B cell (primary cell): ENCODE measurements at regions not wholly inside any gene's neighbourhood (a gene's known extent, or its start where the extent isn't known, plus 50 kb on each side); places are given as distances from the start of the nearest gene placed in this dataset.
"Not testable (repeated sequence)": the region's sequence is repeated elsewhere in the genome, so short reads cannot be mapped to it uniquely, and the experiment has no call there.

Experiments
- ATAC-seq: fragments of 200-7000 bp; cut with Tn5 transposase; one replicate; pipeline ENCODE4 v1.10.0; 2021; ENCODE audit warnings: low read depth, mild to moderate bottlenecking, moderate number of reproducible peaks, moderate library complexity
- CTCF ChIA-PET: fragments of 350-600 bp; sonication (Branson Sonifier 250); formaldehyde crosslinking; loops from one replicate; lab custom pipeline; 2021; ENCODE audit warnings: antibody characterized with exemption, inconsistent platforms; lab: Charles Lee
- POLR2A ChIA-PET: fragments of 350-600 bp; sonication (Branson Sonifier 250); formaldehyde crosslinking; loops from one replicate; lab custom pipeline; 2021; ENCODE audit warnings: antibody characterized with exemption; lab: Charles Lee
- DNase-seq: peaks from one replicate; pipeline ENCODE4 v3.0.0; 2013
- H2AFZ ChIP-seq: 2 replicates; pipeline ENCODE4 v1.6.1; 2012; ENCODE audit warnings: mild to moderate bottlenecking, low read depth, low read length; ENCODE audit not compliant: insufficient read depth, poor library complexity, severe bottlenecking
- H3K27ac ChIP-seq, 2 donors: 1 replicate in 1 of 2; 2 replicates in 1 of 2; pipeline ENCODE4 v1.5.1; 2012 to 2013; ENCODE audit warnings: low read length in 2 of 2, mild to moderate bottlenecking in 2 of 2, moderate library complexity in 1 of 2
- H3K27me3 ChIP-seq, 4 experiments: fragments of 200-600 bp in 1 of 4; sonication (generic) in 1 of 4; replicated peaks in 1 of 4; 1 replicate in 2 of 4; 2 replicates in 2 of 4; pipeline versions ENCODE4 v1.6.1 to v1.7.0; 2013 to 2016; ENCODE audit warnings: low read length in 3 of 4, mild to moderate bottlenecking in 2 of 4, mixed read lengths in 1 of 4, moderate library complexity in 1 of 4; ENCODE audit not compliant: insufficient read depth in 4 of 4, control insufficient read depth in 3 of 4; ENCODE audit errors: control extremely low read depth in 1 of 4
- H3K36me3 ChIP-seq, 2 experiments: replicated peaks in 1 of 2; 1 replicate in 1 of 2; 2 replicates in 1 of 2; pipeline versions ENCODE4 v1.6.1 to v1.7.1; 2013; ENCODE audit warnings: low read length in 1 of 2; ENCODE audit not compliant: insufficient read depth in 2 of 2, control insufficient read depth in 1 of 2; ENCODE audit errors: control extremely low read depth in 1 of 2, extremely low read depth in 1 of 2
- H3K4me1 ChIP-seq, 2 donors: fragments of 200-600 bp in 1 of 2; sonication (generic) in 1 of 2; 1 replicate in 1 of 2; 2 replicates in 1 of 2; pipeline versions ENCODE4 v1.5.1 to v1.6.1; 2013 to 2017; ENCODE audit warnings: low read length in 2 of 2; ENCODE audit not compliant: control insufficient read depth in 2 of 2, insufficient read depth in 2 of 2
- H3K4me2 ChIP-seq: replicated peaks from 2 replicates; pipeline ENCODE3; 2012; ENCODE audit warnings: mild to moderate bottlenecking, low read depth, low read length; ENCODE audit not compliant: poor library complexity, severe bottlenecking
- H3K4me3 ChIP-seq, 5 experiments: fragments of 200-600 bp in 1 of 5; sonication (generic) in 1 of 5; 1 replicate in 3 of 5; 2 replicates in 2 of 5; pipeline versions ENCODE4 v1.5.1 to v1.7.0; 2011 to 2016; ENCODE audit warnings: low read length in 4 of 5, mild to moderate bottlenecking in 4 of 5, low read depth in 2 of 5, control low read depth in 1 of 5, moderate library complexity in 1 of 5; ENCODE audit not compliant: insufficient read depth in 1 of 5; ENCODE audit errors: control extremely low read depth in 1 of 5, extremely low read depth in 1 of 5
- H3K79me2 ChIP-seq: fragments of 200-600 bp; sonication (generic); one replicate; pipeline ENCODE4 v1.6.0; 2016; ENCODE audit warnings: low read length; ENCODE audit not compliant: control insufficient read depth, insufficient read depth
- H3K9ac ChIP-seq: fragments of 200-600 bp; sonication (generic); 2 replicates; pipeline ENCODE4 v1.6.1; 2017; ENCODE audit warnings: mild to moderate bottlenecking, low read length, moderate library complexity
- H3K9me3 ChIP-seq, 3 donors: one replicate each; pipeline versions ENCODE4 v1.6.1 to v1.7.1; 2013; ENCODE audit warnings: low read length in 2 of 3; ENCODE audit not compliant: control insufficient read depth in 2 of 3, insufficient read depth in 1 of 3; ENCODE audit errors: control extremely low read depth in 1 of 3
- H4K20me1 ChIP-seq: 2 replicates; pipeline ENCODE4 v1.6.0; 2012; ENCODE audit warnings: mild to moderate bottlenecking, low read length; ENCODE audit not compliant: insufficient read depth, control insufficient read depth, poor library complexity, severe bottlenecking
- H3K27ac Mint-ChIP-seq: one replicate; pipeline ENCODE4 v1.8.0; 2021; ENCODE audit warnings: mixed read lengths
- H3K27me3 Mint-ChIP-seq: one replicate; pipeline ENCODE4 v1.8.0; 2021; ENCODE audit warnings: mixed read lengths
- H3K4me1 Mint-ChIP-seq: one replicate; pipeline ENCODE4 v1.8.0; 2021; ENCODE audit warnings: mixed read lengths
- H3K4me3 Mint-ChIP-seq: one replicate; pipeline ENCODE4 v1.8.0; 2021; ENCODE audit warnings: mixed read lengths
- H3K9me3 Mint-ChIP-seq: one replicate; pipeline ENCODE4 v1.8.0; 2022; ENCODE audit warnings: mixed read lengths; ENCODE audit not compliant: insufficient read depth
- WGBS: methylation state at CpG from one replicate; pipeline ENCODE4 v1.1.5; 2013; ENCODE audit warnings: missing lambda C conversion rate; ENCODE audit not compliant: insufficient coverage; 5-methylcytosine and 5-hydroxymethylcytosine counted together
- intact Hi-C: fragments of 100-400 bp; cut with micrococcal nuclease; formaldehyde crosslinking; loops from one replicate; pipeline ENCODE4 v1.10.0; 2022

GRCh38 chr21:6140467-6141137 lies 4380.8 kb upstream of the TPTE start:
- H3K9ac ChIP-seq, H2AFZ ChIP-seq, H3K4me3 Mint-ChIP-seq, H3K4me3 ChIP-seq, H3K4me1 Mint-ChIP-seq, H3K79me2 ChIP-seq, H3K36me3 ChIP-seq, DNase-seq, H3K9me3 ChIP-seq, CTCF ChIA-PET, H3K4me1 ChIP-seq, H3K27ac ChIP-seq, H4K20me1 ChIP-seq, intact Hi-C loops, H3K9me3 Mint-ChIP-seq, H3K27ac Mint-ChIP-seq, H3K27me3 ChIP-seq, POLR2A ChIA-PET, H3K4me2 ChIP-seq, H3K27me3 Mint-ChIP-seq, ATAC-seq: not testable (repeated sequence)
- no CpG with 5 or more reads among the region's 27 CpGs for WGBS

- ATAC-seq, H4K20me1 ChIP-seq, H3K27me3 Mint-ChIP-seq, H3K79me2 ChIP-seq, H3K36me3 ChIP-seq, H3K4me1 Mint-ChIP-seq, H3K9ac ChIP-seq, H3K4me2 ChIP-seq, H3K4me1 ChIP-seq, intact Hi-C loops, CTCF ChIA-PET, DNase-seq, POLR2A ChIA-PET, H3K4me3 ChIP-seq, H3K9me3 ChIP-seq, H2AFZ ChIP-seq, H3K4me3 Mint-ChIP-seq, H3K27ac ChIP-seq, H3K9me3 Mint-ChIP-seq, H3K27me3 ChIP-seq, H3K27ac Mint-ChIP-seq: not testable (repeated sequence)
- no CpG with 5 or more reads among the region's 14 CpGs for WGBS
Measured at GRCh38 chr21:6141138-6141474, 4380.3 kb upstream of the TPTE start.

GRCh38 chr21:6153154-6153553 lies 4368.2 kb upstream of the TPTE start:
- H3K9ac ChIP-seq, H3K9me3 Mint-ChIP-seq, CTCF ChIA-PET, H3K4me1 ChIP-seq, H3K4me3 Mint-ChIP-seq, DNase-seq, H3K4me3 ChIP-seq, H3K36me3 ChIP-seq, H3K27ac Mint-ChIP-seq, intact Hi-C loops, H3K9me3 ChIP-seq, H3K4me2 ChIP-seq, ATAC-seq, H3K27me3 ChIP-seq, H2AFZ ChIP-seq, H3K79me2 ChIP-seq, H3K4me1 Mint-ChIP-seq, H3K27me3 Mint-ChIP-seq, H3K27ac ChIP-seq, POLR2A ChIA-PET, H4K20me1 ChIP-seq: not testable (repeated sequence)
- no CpG with 5 or more reads among the region's 4 CpGs for WGBS

GRCh38 chr21:6154524-6155320 lies 4366.7 kb upstream of the TPTE start:
- H3K27me3 Mint-ChIP-seq, H3K79me2 ChIP-seq, CTCF ChIA-PET, H3K27me3 ChIP-seq, H3K36me3 ChIP-seq, DNase-seq, intact Hi-C loops, H4K20me1 ChIP-seq, H3K4me3 ChIP-seq, H2AFZ ChIP-seq, H3K4me3 Mint-ChIP-seq, H3K9me3 ChIP-seq, H3K27ac Mint-ChIP-seq, H3K4me1 Mint-ChIP-seq, H3K9me3 Mint-ChIP-seq, H3K9ac ChIP-seq, H3K4me1 ChIP-seq, POLR2A ChIA-PET, H3K27ac ChIP-seq: not testable (repeated sequence)
- ATAC-seq = peak; percentile 70
- WGBS = no CpG with 5 or more reads among the region's 30 CpGs
- peak overlapping the region; percentile 33 for H3K4me2 ChIP-seq
